Body of pancreas (tissue), 4 donors: ENCODE measurements at regions not wholly inside any gene's neighbourhood (a gene's known extent, or its start where the extent isn't known, plus 50 kb on each side); places are given as distances from the start of the nearest gene placed in this dataset.

ENCODE experiments used
- ATAC-seq: fragments of 150-250 bp; one replicate; pipeline ENCODE4 v1.9.1; 2016
- DNase-seq, 4 donors: peaks; one replicate each; pipeline ENCODE4 v3.0.0-alpha.2; 2019
- H3K27ac ChIP-seq, 4 donors: fragments of 200-600 bp; sonication (generic); 1 replicate in 3 of 4; 2 replicates in 1 of 4; pipeline versions ENCODE4 v1.5.1 to v1.6.1; 2016 to 2019; ENCODE audit warnings: mild to moderate bottlenecking in 1 of 4, mixed read lengths in 1 of 4, moderate library complexity in 1 of 4
- H3K27me3 ChIP-seq, 2 donors: fragments of 200-600 bp; sonication (generic); one replicate each; pipeline ENCODE4 v1.6.0; 2016; ENCODE audit warnings: mild to moderate bottlenecking in 1 of 2
- H3K36me3 ChIP-seq, 2 donors: fragments of 200-600 bp; sonication (generic); replicated peaks in 1 of 2; 2 replicates each; pipeline ENCODE4 v1.5.1; 2016; ENCODE audit warnings: low read depth in 2 of 2; ENCODE audit not compliant: insufficient read depth in 1 of 2
- H3K4me1 ChIP-seq: fragments of 200-600 bp; sonication (generic); one replicate; pipeline ENCODE4 v1.6.0; 2016
- H3K4me3 ChIP-seq, 2 donors: fragments of 200-600 bp; sonication (generic); 1 replicate in 1 of 2; 2 replicates in 1 of 2; pipeline ENCODE4 v1.5.1; 2016 to 2019
- H3K9me3 ChIP-seq, 3 donors: fragments of 200-600 bp; sonication (generic); 1 replicate in 2 of 3; 2 replicates in 1 of 3; pipeline ENCODE4 v1.5.1; 2016
- CTCF ChIP-seq, 7 experiments: fragments of 450-650 bp in 4 of 7; fragments of 200-600 bp in 3 of 7; sonication (generic) in 3 of 7; IDR thresholded peaks; one replicate each; pipeline ENCODE4 v1.5.1; 2016 to 2019; ENCODE audit warnings: antibody characterized with exemption in 7 of 7
- POLR2A ChIP-seq, 3 donors: fragments of 450-650 bp; IDR thresholded peaks; one replicate each; pipeline ENCODE4 v1.6.1; 2016; ENCODE audit warnings: antibody characterized with exemption in 3 of 3, mild to moderate bottlenecking in 2 of 3
- WGBS, 2 donors: methylation state at CpG; one replicate each; pipeline ENCODE4 v1.1.5; 2017; 5-methylcytosine and 5-hydroxymethylcytosine counted together
- intact Hi-C: fragments of 100-400 bp; cut with DNase I; formaldehyde crosslinking; loops from one replicate; pipeline ENCODE4 v1.15.1; 2023

GRCh38 chr22:48884786-48885185, 942.9 kb downstream of the BRD1 start:
- WGBS, 2 donors: 56 to 59% methylated on average over 7 to 14 of the region's 16 CpGs
- no peak overlapping the region for H3K4me3 ChIP-seq
- no peak for TF ChIP-seq CTCF (IDR thresholded peaks at IDR 0.05)
- no peak for TF ChIP-seq POLR2A (IDR thresholded peaks at IDR 0.05)
- no peaks in the 10 kb centered on the region for H3K9me3 ChIP-seq
- no peaks in the 10 kb centered on the region for H3K27me3 ChIP-seq
- ATAC-seq (no peak), DNase-seq (no peak)
- no peaks in the 10 kb centered on the region for H3K36me3 ChIP-seq
- H3K27ac ChIP-seq: no peak overlapping the region
- intact Hi-C loops: no loop called here
- H3K4me1 ChIP-seq: no peaks in the 10 kb centered on the region

- no peaks in the 10 kb centered on the region for H3K9me3 ChIP-seq
- TF ChIP-seq CTCF (IDR thresholded peaks at IDR 0.05) (no peak), POLR2A (IDR thresholded peaks at IDR 0.05) (no peak)
- ATAC-seq (no peak), DNase-seq (no peak)
- no peak overlapping the region for H3K27ac ChIP-seq
- no peak overlapping the region for H3K4me3 ChIP-seq
- intact Hi-C loops: no loop called here
- H3K36me3 ChIP-seq: no peaks in the 10 kb centered on the region
- no peaks in the 10 kb centered on the region for H3K4me1 ChIP-seq
- H3K27me3 ChIP-seq: no peaks in the 10 kb centered on the region
- 58 to 66% methylated on average over 10 to 12 of the region's 12 CpGs for WGBS, 2 donors
Observed at GRCh38 chr22:48884324-48884723, 943.3 kb downstream of the BRD1 start.

GRCh38 chr22:48883211-48883960, 944.3 kb downstream of the BRD1 start:
- DNase-seq: no peak
- intact Hi-C loops: no loop called here
- 69 to 70% methylated on average over 17 to 20 of the region's 20 CpGs for WGBS, 2 donors

GRCh38 chr22:48882636-48883200, 945.0 kb downstream of the BRD1 start:
- Histone ChIP-seq H3K27me3 (peaks cover 0 to 3% of the 10 kb centered on the region in 2 donors), H3K27ac (no peak overlapping the region), H3K4me3 (no peak overlapping the region), H3K9me3 (no peaks in the 10 kb centered on the region), H3K4me1 (no peaks in the 10 kb centered on the region), H3K36me3 (no peaks in the 10 kb centered on the region)
- TF ChIP-seq POLR2A (IDR thresholded peaks at IDR 0.05) (no peak), CTCF (IDR thresholded peaks at IDR 0.05) (no peak)
- DNase-seq (no peak), ATAC-seq (no peak)
- intact Hi-C loops: no loop called here
- 39% methylated on average over 5 to 17 of the region's 17 CpGs for WGBS, 2 donors

More at GRCh38 chr22:48883211-48883960, 944.3 kb downstream of the BRD1 start:
- no peaks in the 10 kb centered on the region for H3K36me3 ChIP-seq
- ATAC-seq: no peak
- no peaks in the 10 kb centered on the region for H3K4me1 ChIP-seq
- peaks cover 0 to 3% of the 10 kb centered on the region in 2 donors for H3K27me3 ChIP-seq
- TF ChIP-seq POLR2A (IDR thresholded peaks at IDR 0.05): no peak
- TF ChIP-seq CTCF (IDR thresholded peaks at IDR 0.05): no peak
- no peak overlapping the region for H3K27ac ChIP-seq
- no peaks in the 10 kb centered on the region for H3K9me3 ChIP-seq
- H3K4me3 ChIP-seq: no peak overlapping the region
